HL-60 (cell line): ENCODE measurements at regions not wholly inside any gene's neighbourhood (a gene's known extent, or its start where the extent isn't known, plus 50 kb on each side); places are given as distances from the start of the nearest gene placed in this dataset.

Experiments used
- DNase-seq, 2 experiments: peaks; one replicate each; pipeline ENCODE4 v3.0.0-alpha.2; 2010 to 2020; ENCODE audit warnings: low read depth in 1 of 2, low spot score in 1 of 2
- H3K27ac ChIP-seq: fragments of 250-450 bp; sonication (Bioruptor Pico); replicated peaks from 2 replicates; pipeline ENCODE4 v1.5.1; 2020; ENCODE audit warnings: mild to moderate bottlenecking, moderate library complexity
- H3K27me3 ChIP-seq: fragments of 250-450 bp; sonication (Bioruptor Pico); 2 replicates; pipeline ENCODE4 v1.5.1; 2021; ENCODE audit warnings: mild to moderate bottlenecking, moderate library complexity; ENCODE audit not compliant: insufficient read depth, poor library complexity, severe bottlenecking
- H3K4me3 ChIP-seq: replicated peaks from 2 replicates; pipeline ENCODE4 v1.5.1; 2011; ENCODE audit warnings: mild to moderate bottlenecking, control low read depth, low read length; ENCODE audit not compliant: insufficient read depth
- GABPA ChIP-seq: IDR thresholded peaks from 2 replicates; pipeline ENCODE4 v1.6.1; 2012; ENCODE audit warnings: low read depth
- POLR2AphosphoS5 ChIP-seq: IDR thresholded peaks from 2 replicates; pipeline ENCODE4 v1.6.1; 2012; ENCODE audit warnings: low read depth
- SPI1 ChIP-seq: IDR thresholded peaks from 2 replicates; pipeline ENCODE4 v1.6.1; 2012; ENCODE audit warnings: low read depth, mild to moderate bottlenecking, borderline replicate concordance
- TF ChIP-seq, protein P1 (sequence below): IDR thresholded peaks from 2 replicates; pipeline ENCODE4 v1.6.1; 2012; ENCODE audit warnings: low read depth; ENCODE audit not compliant: insufficient replicate concordance
- TF ChIP-seq, protein P2 (sequence below): IDR thresholded peaks from one replicate; pipeline ENCODE4 v1.5.1; 2011; ENCODE audit warnings: low read length, control low read depth, inconsistent platforms; ENCODE audit not compliant: insufficient read depth

DNA sequence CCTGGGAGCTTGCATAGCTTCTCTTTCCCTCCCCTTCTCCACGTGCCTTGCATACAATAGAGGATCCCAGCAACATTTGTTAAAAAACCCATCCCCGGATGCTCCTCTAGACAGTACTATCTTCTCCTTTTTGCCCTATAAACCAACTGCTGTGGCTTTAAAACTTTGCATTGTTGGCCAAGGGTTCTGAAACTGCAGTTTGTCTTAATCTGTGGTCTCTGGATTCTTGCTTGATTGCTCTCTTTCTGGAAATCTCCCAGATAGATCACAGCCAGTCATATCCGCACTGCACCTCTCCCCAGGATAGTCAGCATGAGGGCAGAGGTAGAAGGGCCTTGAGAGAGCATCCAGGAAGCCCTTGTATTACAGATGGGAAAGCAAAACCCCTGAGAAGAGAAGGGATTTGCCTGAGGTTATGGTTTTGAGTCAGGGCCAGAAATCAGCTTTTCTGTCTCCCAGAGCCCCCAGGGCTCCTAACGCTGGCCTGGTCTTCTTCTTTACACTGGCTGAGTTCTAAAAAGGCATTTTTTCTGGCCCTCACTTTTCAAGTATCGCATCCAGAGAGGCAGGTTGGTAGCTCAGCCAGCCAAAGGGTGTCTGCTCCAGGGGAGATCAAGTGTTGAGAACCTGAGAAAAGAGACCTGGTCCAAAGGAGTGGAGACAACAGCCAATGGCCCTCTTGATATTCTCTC is 70.6 kb downstream of the ADM start:
- Histone ChIP-seq H3K27me3 (no peaks in the 10 kb centered on the region), H3K4me3 (no peak overlapping the region), H3K27ac (no peak overlapping the region)
- no peak for TF ChIP-seq GABPA
- TF ChIP-seq, protein P1, sequence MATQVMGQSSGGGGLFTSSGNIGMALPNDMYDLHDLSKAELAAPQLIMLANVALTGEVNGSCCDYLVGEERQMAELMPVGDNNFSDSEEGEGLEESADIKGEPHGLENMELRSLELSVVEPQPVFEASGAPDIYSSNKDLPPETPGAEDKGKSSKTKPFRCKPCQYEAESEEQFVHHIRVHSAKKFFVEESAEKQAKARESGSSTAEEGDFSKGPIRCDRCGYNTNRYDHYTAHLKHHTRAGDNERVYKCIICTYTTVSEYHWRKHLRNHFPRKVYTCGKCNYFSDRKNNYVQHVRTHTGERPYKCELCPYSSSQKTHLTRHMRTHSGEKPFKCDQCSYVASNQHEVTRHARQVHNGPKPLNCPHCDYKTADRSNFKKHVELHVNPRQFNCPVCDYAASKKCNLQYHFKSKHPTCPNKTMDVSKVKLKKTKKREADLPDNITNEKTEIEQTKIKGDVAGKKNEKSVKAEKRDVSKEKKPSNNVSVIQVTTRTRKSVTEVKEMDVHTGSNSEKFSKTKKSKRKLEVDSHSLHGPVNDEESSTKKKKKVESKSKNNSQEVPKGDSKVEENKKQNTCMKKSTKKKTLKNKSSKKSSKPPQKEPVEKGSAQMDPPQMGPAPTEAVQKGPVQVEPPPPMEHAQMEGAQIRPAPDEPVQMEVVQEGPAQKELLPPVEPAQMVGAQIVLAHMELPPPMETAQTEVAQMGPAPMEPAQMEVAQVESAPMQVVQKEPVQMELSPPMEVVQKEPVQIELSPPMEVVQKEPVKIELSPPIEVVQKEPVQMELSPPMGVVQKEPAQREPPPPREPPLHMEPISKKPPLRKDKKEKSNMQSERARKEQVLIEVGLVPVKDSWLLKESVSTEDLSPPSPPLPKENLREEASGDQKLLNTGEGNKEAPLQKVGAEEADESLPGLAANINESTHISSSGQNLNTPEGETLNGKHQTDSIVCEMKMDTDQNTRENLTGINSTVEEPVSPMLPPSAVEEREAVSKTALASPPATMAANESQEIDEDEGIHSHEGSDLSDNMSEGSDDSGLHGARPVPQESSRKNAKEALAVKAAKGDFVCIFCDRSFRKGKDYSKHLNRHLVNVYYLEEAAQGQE, result no peak
- no peak for TF ChIP-seq SPI1
- TF ChIP-seq, protein P2, sequence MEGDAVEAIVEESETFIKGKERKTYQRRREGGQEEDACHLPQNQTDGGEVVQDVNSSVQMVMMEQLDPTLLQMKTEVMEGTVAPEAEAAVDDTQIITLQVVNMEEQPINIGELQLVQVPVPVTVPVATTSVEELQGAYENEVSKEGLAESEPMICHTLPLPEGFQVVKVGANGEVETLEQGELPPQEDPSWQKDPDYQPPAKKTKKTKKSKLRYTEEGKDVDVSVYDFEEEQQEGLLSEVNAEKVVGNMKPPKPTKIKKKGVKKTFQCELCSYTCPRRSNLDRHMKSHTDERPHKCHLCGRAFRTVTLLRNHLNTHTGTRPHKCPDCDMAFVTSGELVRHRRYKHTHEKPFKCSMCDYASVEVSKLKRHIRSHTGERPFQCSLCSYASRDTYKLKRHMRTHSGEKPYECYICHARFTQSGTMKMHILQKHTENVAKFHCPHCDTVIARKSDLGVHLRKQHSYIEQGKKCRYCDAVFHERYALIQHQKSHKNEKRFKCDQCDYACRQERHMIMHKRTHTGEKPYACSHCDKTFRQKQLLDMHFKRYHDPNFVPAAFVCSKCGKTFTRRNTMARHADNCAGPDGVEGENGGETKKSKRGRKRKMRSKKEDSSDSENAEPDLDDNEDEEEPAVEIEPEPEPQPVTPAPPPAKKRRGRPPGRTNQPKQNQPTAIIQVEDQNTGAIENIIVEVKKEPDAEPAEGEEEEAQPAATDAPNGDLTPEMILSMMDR, result no peak
- no peak for TF ChIP-seq POLR2AphosphoS5
- DNase-seq, result no peak

DNA sequence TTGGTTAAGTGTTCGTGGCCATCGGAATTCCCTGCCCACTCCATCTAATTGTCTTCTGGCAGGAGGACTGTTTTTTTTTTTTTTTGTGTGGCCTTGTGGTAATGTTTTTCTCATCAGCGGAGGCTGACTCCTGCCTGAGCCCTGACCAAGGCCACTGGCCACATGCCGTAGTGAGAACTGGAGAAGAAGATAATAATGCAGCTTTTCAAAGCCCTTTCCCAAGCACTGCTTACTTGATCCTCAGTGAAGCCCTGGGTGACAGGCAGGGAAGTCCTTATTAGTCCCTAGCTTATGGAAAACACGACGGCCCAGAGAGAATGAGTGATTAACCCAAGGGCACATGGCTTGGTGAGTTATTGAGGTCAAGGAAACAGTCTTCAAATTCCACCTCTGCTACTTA is 71.2 kb downstream of the ADM start:
- no peak for DNase-seq
- TF ChIP-seq SPI1 (no peak), POLR2AphosphoS5 (no peak), GABPA (no peak)
- TF ChIP-seq, protein P2, result no peak
- TF ChIP-seq, protein P1, result no peak
- Histone ChIP-seq H3K27me3 (no peaks in the 10 kb centered on the region), H3K4me3 (no peak overlapping the region), H3K27ac (no peak overlapping the region)

DNA sequence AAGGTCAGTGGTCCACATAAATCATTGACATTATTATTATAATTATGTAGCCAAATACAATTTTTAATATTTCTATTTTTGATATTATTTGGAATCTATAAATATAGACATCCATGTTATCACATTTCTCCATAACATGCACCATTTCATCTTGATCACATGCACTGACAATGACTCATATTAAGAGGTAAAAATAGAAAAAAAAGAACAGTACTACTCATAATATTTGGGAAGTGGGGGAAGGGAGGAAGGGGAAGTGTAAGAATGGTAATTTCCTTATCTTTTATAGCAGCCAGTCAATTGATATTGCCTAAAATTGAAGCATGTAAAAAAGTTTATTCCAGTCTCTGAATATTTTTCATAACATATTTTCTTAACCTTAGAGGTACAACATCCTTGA is 72.3 kb downstream of the ADM start:
- peaks cover 3% of the 10 kb centered on the region for H3K27me3 ChIP-seq
- H3K27ac ChIP-seq, result no peak overlapping the region
- TF ChIP-seq, protein P1, result no peak
- peak; percentile 62 for TF ChIP-seq SPI1
- no peak for TF ChIP-seq GABPA
- no peak overlapping the region for H3K4me3 ChIP-seq
- no peak for DNase-seq
